HPDE6-E6E7 (cell line): ENCODE measurements at regions not wholly inside any gene's neighbourhood (a gene's known extent, or its start where the extent isn't known, plus 50 kb on each side); places are given as distances from the start of the nearest gene placed in this dataset.

ENCODE experiments used
- DNase-seq: peaks from one replicate; pipeline ENCODE4 v3.0.0; 2011; ENCODE audit warnings: missing footprints; ENCODE audit errors: extremely low spot score

GRCh38 chr4:57607566-57608180 lies 497.5 kb upstream of the IGFBP7 start:
- no peak for DNase-seq

- no peak for DNase-seq
These were observed 495.2 kb upstream of the IGFBP7 start for GRCh38 chr4:57605376-57605775.

GRCh38 chr4:57602141-57602540 lies 492.0 kb upstream of the IGFBP7 start:
- no peak for DNase-seq

- no peak for DNase-seq
These were observed 480.9 kb upstream of the IGFBP7 start for GRCh38 chr4:57591073-57591472.

GRCh38 chr4:57588557-57588956 lies 478.4 kb upstream of the IGFBP7 start:
- no peak for DNase-seq

GRCh38 chr4:57580710-57581599 lies 470.8 kb upstream of the IGFBP7 start:
- DNase-seq, result no peak

GRCh38 chr4:57575426-57575825 lies 465.2 kb upstream of the IGFBP7 start:
- DNase-seq, result no peak

- DNase-seq, result no peak
These were observed 444.4 kb upstream of the IGFBP7 start for GRCh38 chr4:57554556-57555092.

- DNase-seq, result no peak
These were observed 443.5 kb upstream of the IGFBP7 start for GRCh38 chr4:57553728-57554127.

GRCh38 chr4:57550198-57550597 lies 440.0 kb upstream of the IGFBP7 start:
- DNase-seq, result no peak

- DNase-seq, result no peak
These were observed 438.7 kb upstream of the IGFBP7 start for GRCh38 chr4:57548856-57549255.

- no peak for DNase-seq
These were observed 434.8 kb upstream of the IGFBP7 start for GRCh38 chr4:57544811-57545654.

- no peak for DNase-seq
These were observed 394.8 kb upstream of the IGFBP7 start for GRCh38 chr4:57504797-57505530.

- no peak for DNase-seq
These were observed 394.0 kb upstream of the IGFBP7 start for GRCh38 chr4:57504139-57504538.

- no peak for DNase-seq
These were observed 391.5 kb upstream of the IGFBP7 start for GRCh38 chr4:57501720-57502119.

GRCh38 chr4:57499786-57500185 lies 389.6 kb upstream of the IGFBP7 start:
- no peak for DNase-seq

- no peak for DNase-seq
These were observed 388.1 kb upstream of the IGFBP7 start for GRCh38 chr4:57498251-57498650.

GRCh38 chr4:57496697-57497471 lies 386.7 kb upstream of the IGFBP7 start:
- no peak for DNase-seq

- DNase-seq, result no peak
These were observed 384.6 kb upstream of the IGFBP7 start for GRCh38 chr4:57494821-57495220.

GRCh38 chr4:57492251-57492878 lies 382.2 kb upstream of the IGFBP7 start:
- DNase-seq, result no peak
